ENCODE measurements at regions not wholly inside any gene's neighbourhood (a gene's known extent, or its start where the extent isn't known, plus 50 kb on each side); places are given as distances from the start of the nearest gene placed in this dataset.

- Histone ChIP-seq H3K9me3 (ENCODE audit: control insufficient read depth, low read length) (no peaks in the 10 kb centered on the region), H3K4me1 (ENCODE audit: control insufficient read depth, insufficient read depth, low read length) (no peaks in the 10 kb centered on the region), H3K9ac (ENCODE audit: extremely low read depth, low read length, poor library complexity, severe bottlenecking) (no peak overlapping the region), H3K36me3 (ENCODE audit: control insufficient read depth, insufficient read depth, low read length) (no peaks in the 10 kb centered on the region), H3K27me3 (ENCODE audit: control insufficient read depth, insufficient read depth, low read length, poor library complexity, severe bottlenecking) (no peaks in the 10 kb centered on the region), H3K27ac (ENCODE audit: low read depth, low read length) (no peak overlapping the region), H3K4me3 (ENCODE audit: low read length) (no peak overlapping the region)
- H3K4me3 Mint-ChIP-seq: no peak overlapping the region
- no peak for TF ChIP-seq CTCF (conservative IDR thresholded peaks at IDR 0.05)
- H3K36me3 Mint-ChIP-seq (ENCODE audit: low read depth): no peaks in the 10 kb centered on the region
- WGBS, 2 experiments (ENCODE audit: insufficient coverage in 1 of 2, insufficient read length in 1 of 2): 52% methylated on average over 4 of the region's 4 CpGs; no CpG with 5 or more reads in 1 of the 2 experiments
- H3K27ac Mint-ChIP-seq: no peak overlapping the region
- H3K9me3 Mint-ChIP-seq: no peaks in the 10 kb centered on the region
- no peak for DNase-seq
- no peaks in the 10 kb centered on the region for H3K27me3 Mint-ChIP-seq (ENCODE audit: insufficient read depth)
- no peaks in the 10 kb centered on the region for H3K4me1 Mint-ChIP-seq
Observed at GRCh38 chr6:19086480-19086879, 699.3 kb downstream of the RNF144B start.

- no peaks in the 10 kb centered on the region for H3K27me3 ChIP-seq (ENCODE audit: control insufficient read depth, insufficient read depth, low read length, poor library complexity, severe bottlenecking)
- DNase-seq: no peak
- H3K4me3 ChIP-seq (ENCODE audit: low read length): no peak overlapping the region
- WGBS, 2 experiments (ENCODE audit: insufficient coverage in 1 of 2, insufficient read length in 1 of 2): 100% methylated on average over 1 of the region's 1 CpG; no CpG with 5 or more reads in 1 of the 2 experiments
- no peaks in the 10 kb centered on the region for H3K9me3 ChIP-seq (ENCODE audit: control insufficient read depth, low read length)
- Mint-ChIP-seq H3K27me3 (ENCODE audit: insufficient read depth) (no peaks in the 10 kb centered on the region), H3K4me1 (no peaks in the 10 kb centered on the region), H3K4me3 (no peak overlapping the region), H3K27ac (no peak overlapping the region), H3K36me3 (ENCODE audit: low read depth) (no peaks in the 10 kb centered on the region), H3K9me3 (no peaks in the 10 kb centered on the region)
- no peak overlapping the region for H3K27ac ChIP-seq (ENCODE audit: low read depth, low read length)
- H3K4me1 ChIP-seq (ENCODE audit: control insufficient read depth, insufficient read depth, low read length): no peaks in the 10 kb centered on the region
- H3K36me3 ChIP-seq (ENCODE audit: control insufficient read depth, insufficient read depth, low read length): no peaks in the 10 kb centered on the region
- H3K9ac ChIP-seq (ENCODE audit: extremely low read depth, low read length, poor library complexity, severe bottlenecking): no peak overlapping the region
- TF ChIP-seq CTCF (conservative IDR thresholded peaks at IDR 0.05): no peak
Observed at GRCh38 chr6:19087296-19087695, 700.1 kb downstream of the RNF144B start.

- Mint-ChIP-seq H3K4me3 (no peak overlapping the region), H3K27ac (no peak overlapping the region), H3K9me3 (no peaks in the 10 kb centered on the region), H3K36me3 (ENCODE audit: low read depth) (no peaks in the 10 kb centered on the region), H3K4me1 (no peaks in the 10 kb centered on the region), H3K27me3 (ENCODE audit: insufficient read depth) (no peaks in the 10 kb centered on the region)
- H3K27me3 ChIP-seq (ENCODE audit: control insufficient read depth, insufficient read depth, low read length, poor library complexity, severe bottlenecking): no peaks in the 10 kb centered on the region
- H3K4me3 ChIP-seq (ENCODE audit: low read length): no peak overlapping the region
- no peak for DNase-seq
- no peaks in the 10 kb centered on the region for H3K36me3 ChIP-seq (ENCODE audit: control insufficient read depth, insufficient read depth, low read length)
- H3K9ac ChIP-seq (ENCODE audit: extremely low read depth, low read length, poor library complexity, severe bottlenecking): no peak overlapping the region
- H3K4me1 ChIP-seq (ENCODE audit: control insufficient read depth, insufficient read depth, low read length): no peaks in the 10 kb centered on the region
- H3K9me3 ChIP-seq (ENCODE audit: control insufficient read depth, low read length): no peaks in the 10 kb centered on the region
- 83 to 89% methylated on average over 1 of the region's 1 CpG for WGBS, 2 experiments (ENCODE audit: insufficient coverage in 1 of 2, insufficient read length in 1 of 2)
- TF ChIP-seq CTCF (conservative IDR thresholded peaks at IDR 0.05): no peak
- no peak overlapping the region for H3K27ac ChIP-seq (ENCODE audit: low read depth, low read length)
Observed at GRCh38 chr6:19087897-19088296, 700.7 kb downstream of the RNF144B start.

Measured in endodermal cell (in vitro differentiated cells).